GM19463 (cell line): ENCODE measurements at regions not wholly inside any gene's neighbourhood (a gene's known extent, or its start where the extent isn't known, plus 50 kb on each side); places are given as distances from the start of the nearest gene placed in this dataset.

Experiments used
- ATAC-seq: cut with Tn5 transposase; IDR thresholded peaks from one replicate; pipeline ENCODE4 v1.9.1; 2021; ENCODE audit warnings: mild to moderate bottlenecking, moderate library complexity; ENCODE audit not compliant: unreplicated experiment

GRCh38 chr10:31647861-31648260 lies 280.8 kb downstream of the ARHGAP12 start:
- no peak for ATAC-seq

DNA sequence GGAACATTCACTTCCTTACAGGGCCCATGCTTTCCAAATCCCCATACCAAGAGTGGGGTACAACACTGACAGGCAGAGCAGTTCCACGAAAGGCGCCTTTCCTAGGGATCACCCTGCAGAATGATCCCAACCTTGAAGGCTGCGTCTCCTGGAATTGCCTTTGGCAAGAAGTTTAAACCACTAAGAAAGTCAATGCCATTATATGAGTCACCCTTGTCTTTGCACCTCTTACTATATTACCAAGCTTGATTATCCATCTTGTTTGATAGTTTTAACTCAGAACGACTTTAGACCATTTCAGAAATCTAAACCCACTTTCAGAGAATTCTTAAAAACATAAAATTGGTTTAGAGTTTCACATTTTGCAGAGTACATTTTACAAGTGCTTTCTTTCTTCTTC lies 282.1 kb downstream of the ARHGAP12 start:
- ATAC-seq, result no peak

GRCh38 chr10:31645786-31646185 lies 282.8 kb downstream of the ARHGAP12 start:
- ATAC-seq, result no peak

DNA sequence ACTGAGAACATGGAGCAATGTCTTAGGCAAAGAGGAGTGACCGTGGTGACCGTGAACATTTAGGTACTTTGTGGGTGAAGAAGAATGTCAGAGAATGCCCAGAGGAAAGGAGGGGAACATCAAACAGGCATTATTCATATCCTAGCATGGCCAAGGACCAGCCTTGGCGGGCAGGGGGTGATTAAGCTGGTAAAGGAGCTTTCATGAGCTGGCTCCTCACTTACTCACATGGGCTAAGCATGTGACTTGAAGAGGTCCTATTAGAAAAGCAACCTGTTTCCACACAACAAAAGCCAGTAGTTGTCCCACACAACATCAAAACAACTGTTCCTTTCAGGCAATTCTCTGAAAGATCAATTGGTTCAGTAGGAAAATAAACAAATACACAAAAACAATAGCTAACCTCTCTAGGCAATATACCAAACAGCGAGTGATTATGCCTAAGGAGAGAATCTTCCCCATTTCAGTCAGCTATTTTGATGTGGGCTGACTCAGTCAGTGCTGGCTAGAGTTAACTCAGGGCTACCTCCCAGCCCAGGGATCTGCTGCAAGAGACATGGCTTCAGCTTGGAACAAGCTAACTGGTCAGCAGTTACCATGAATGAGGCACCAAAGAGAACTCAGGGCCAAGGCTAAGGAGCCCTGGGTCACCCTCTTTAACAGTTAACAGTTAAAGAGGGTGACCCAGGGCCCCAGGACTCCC lies 283.5 kb downstream of the ARHGAP12 start:
- ATAC-seq, result no peak

GRCh38 chr10:31642281-31642680 lies 286.4 kb downstream of the ARHGAP12 start:
- ATAC-seq, result no peak

GRCh38 chr10:31635415-31636065 lies 293.1 kb downstream of the ARHGAP12 start:
- ATAC-seq, result no peak

DNA sequence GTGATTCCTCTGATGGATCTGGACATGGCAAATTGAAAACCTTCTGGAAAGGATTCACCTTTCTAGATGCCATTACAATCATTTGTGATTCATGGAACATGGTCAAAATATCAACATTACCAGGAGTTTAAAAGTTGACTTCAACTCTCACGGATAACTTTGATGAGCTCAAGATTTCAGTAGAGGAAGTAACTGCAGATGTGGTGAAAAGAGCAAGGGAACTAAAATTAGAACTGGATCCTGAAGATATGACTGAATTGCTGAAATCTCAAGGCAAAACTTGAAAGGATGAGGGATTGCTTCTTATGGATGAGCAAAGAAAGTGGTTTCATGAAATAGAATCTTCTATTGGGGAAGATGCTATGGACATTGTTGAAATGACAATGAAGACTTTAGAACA lies 293.6 kb downstream of the ARHGAP12 start:
- ATAC-seq, result no peak

GRCh38 chr10:31630861-31631567 lies 297.6 kb downstream of the ARHGAP12 start:
- no peak for ATAC-seq

DNA sequence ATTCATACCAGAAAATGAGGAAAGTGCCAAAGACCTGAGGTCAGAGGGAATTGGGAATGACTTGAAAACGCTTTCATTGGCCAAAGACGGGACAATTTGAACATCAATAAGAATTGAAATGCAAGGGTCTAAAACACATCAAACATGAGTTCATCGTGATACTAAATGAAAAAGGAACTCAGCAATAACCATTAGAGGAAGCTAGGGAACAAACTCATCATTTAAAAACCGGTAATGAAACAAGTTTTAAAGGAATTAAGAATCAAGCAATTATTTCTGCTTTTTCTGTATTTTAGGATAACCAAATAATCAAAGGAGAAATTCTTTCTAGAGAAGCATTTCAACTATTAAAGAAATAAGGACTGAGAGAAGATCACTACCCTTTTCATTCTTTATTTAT lies 303.1 kb downstream of the ARHGAP12 start:
- no peak for ATAC-seq

DNA sequence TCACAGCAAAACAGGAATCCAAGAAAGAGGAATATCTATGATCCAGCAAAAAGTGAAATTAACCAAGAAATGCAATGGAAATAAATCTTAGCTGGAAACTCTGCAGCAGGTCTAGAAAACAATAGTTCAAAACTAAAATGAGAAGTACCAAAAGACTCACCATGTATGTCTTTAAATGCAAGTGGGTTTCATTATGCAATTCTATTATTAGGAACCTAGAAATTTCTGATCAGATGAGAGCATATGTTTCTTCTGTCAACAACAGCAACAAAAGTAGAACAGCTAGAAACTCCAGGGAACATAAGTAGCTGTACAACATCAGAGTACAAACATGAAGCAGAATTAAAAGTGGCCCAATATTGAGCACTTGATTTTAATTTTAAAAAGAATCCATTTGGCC lies 304.0 kb downstream of the ARHGAP12 start:
- no peak for ATAC-seq

GRCh38 chr10:31623947-31624346 lies 304.7 kb downstream of the ARHGAP12 start:
- no peak for ATAC-seq

DNA sequence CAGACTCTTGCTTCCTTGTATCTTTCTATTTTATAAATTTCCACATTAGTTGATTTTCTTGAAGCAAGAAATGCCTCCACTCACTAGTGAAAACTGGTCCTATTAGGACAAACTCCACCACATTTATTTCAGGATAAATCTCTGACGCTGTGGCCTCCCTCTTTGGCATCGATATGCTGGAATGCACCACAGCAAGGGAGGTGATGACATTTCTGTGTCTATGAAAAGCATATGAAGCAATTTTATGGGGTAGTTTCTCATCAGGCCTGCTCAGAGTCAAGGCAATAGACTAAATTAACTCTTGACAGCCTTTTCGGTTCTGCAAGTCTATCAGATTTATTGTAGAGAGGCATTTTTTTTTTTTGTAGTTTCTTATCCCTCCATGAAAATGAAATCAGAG lies 304.4 kb downstream of the ZEB1 start:
- no peak for ATAC-seq

DNA sequence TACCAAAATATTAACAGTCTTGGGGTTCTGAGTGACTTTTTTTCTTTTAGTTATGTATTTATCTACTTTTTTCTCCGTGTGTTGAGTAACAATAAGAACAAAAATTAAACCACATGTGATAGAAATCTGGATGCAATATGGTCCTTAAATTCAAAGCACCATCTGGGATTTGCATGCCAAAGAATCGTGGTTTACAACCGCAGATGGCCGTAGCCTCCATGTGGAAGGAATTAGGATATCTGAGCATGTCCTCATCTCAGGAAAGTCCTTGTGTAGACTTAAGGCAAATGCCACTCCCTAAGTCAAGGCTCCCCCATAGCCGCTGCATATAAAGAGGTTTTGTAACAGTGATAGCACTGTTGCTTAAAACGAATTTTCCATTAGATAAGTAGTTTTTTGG lies 304.0 kb downstream of the ZEB1 start:
- no peak for ATAC-seq

DNA sequence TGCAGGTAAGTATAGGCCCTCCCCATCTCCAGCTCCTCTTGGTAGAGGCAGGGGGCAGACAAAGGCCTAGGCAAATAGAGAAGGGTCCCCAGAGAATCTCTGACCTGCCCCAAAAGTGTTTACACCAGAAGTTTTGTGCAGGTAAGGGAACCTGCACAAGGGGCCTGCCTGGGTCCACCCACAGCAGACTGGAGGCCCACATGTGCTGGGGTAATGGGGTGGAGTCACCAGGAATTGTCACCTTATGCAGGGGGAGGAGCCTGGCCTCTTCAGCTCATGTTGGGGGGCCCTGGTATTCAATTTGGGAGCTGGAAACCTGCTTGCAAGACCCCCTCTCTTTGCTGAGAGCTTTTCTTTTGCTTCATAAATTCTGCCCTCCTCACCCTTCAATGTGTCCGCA lies 302.7 kb downstream of the ZEB1 start:
- ATAC-seq, result no peak

DNA sequence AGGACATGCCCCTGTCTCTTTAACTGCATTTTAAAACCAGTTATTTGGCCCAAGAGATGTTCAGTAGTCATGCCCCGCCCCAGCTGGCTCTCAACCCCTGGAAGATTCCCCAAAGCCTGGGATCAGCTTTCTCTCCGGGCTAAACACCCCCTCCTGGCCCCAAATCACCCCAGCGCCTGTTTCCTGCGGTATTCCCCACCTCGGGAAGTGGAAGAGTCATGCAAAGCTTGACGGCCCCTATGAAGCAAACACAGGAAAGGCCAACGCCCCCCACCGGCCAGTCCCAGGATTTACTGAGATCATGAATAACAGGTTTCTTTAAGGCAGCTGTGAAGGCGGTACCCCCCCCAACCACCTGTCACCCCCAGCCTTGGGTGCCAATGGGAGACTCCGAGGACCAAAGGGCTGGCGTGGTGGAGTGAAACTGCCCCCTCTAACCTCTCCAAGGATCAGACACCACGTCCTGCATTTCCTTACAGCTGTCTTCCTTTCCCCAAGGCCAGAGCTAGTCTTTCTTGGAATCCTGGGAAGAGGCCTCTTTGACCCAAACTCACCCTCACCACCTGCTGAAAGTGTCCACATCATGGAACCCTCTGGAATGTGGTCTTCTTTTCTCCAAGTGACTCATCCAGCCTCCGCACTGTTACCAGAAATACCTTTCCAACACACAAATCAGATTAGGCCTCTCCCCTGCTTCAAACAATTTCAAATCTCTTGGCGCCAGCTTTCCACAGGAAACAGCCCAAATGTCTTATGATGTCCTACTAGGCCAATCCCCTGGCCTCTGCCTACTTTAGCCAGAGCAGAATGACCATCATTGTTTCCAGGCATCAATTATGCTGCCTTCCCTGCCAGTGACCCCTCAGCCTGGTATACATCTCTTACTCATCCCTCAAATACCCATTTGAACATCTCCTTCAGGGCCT lies 301.5 kb downstream of the ZEB1 start:
- no peak for ATAC-seq

DNA sequence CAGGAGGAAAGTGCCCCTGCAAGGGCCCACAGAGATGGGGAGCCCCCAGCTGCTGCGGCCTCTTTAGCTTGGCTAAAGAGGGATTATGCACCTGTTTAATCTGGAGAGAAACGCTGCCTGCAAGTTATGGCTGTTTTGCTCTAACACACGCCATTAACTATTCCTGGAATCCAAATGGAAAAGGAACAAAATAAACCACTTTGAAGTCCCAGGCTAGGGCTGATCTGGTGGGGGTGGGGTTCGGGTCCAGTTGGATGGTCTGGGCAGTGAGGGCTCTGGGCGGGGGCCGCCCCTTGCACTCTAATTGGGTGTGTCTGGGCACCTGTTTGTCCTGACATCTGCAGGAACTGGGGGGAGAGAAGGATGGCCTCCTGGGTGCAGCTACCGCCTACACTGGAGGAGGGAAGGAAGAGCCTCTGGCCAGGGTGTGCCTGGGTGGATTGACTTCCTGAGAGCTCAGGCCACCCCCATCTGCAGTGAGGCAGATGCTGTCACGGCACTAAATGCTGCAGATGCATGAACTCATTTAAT lies 300.6 kb downstream of the ZEB1 start:
- no peak for ATAC-seq

GRCh38 chr10:31618541-31619291 lies 299.7 kb downstream of the ZEB1 start:
- no peak for ATAC-seq

DNA sequence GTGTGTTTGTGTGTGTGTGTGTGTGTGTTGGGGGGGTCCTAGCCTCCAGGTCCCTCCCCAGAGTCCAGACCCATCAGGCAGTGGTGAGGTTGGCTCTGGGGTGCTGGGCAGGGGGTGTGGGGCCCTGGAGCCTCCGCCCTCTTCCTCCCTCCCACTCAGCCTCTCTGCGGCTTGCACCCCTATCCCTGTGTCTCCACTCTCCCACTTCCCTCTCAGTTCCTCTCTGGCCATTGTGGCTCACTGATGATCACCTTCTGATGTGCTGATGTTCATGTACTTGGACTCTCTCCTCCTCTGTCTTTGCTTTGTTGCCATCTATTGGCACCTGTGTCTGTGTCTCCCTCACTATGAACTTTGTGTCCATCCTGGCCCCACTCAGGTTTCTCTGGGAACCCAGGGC lies 298.7 kb downstream of the ZEB1 start:
- no peak for ATAC-seq

- no peak for ATAC-seq
Observed at GRCh38 chr10:31617133-31617532, 298.1 kb downstream of the ZEB1 start.

- no peak for ATAC-seq
Observed at GRCh38 chr10:31615129-31615528, 296.1 kb downstream of the ZEB1 start.
